ENCODE measurements at regions not wholly inside any gene's neighbourhood (a gene's known extent, or its start where the extent isn't known, plus 50 kb on each side); places are given as distances from the start of the nearest gene placed in this dataset.

GRCh38 chr3:182067423-182067822, 355.7 kb downstream of the SOX2 start (continued):
- no peak for TF ChIP-seq EGR1 (IDR thresholded peaks at IDR 0.05; ENCODE audit: low read depth in 2 of 2)
- TF ChIP-seq, protein P1, sequence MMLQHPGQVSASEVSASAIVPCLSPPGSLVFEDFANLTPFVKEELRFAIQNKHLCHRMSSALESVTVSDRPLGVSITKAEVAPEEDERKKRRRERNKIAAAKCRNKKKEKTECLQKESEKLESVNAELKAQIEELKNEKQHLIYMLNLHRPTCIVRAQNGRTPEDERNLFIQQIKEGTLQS (IDR thresholded peaks at IDR 0.05) = no peak
- no peak for TF ChIP-seq MAX (IDR thresholded peaks at IDR 0.05)
- TF ChIP-seq FOXA2 (IDR thresholded peaks at IDR 0.05) = no peak
- TF ChIP-seq, protein P2, sequence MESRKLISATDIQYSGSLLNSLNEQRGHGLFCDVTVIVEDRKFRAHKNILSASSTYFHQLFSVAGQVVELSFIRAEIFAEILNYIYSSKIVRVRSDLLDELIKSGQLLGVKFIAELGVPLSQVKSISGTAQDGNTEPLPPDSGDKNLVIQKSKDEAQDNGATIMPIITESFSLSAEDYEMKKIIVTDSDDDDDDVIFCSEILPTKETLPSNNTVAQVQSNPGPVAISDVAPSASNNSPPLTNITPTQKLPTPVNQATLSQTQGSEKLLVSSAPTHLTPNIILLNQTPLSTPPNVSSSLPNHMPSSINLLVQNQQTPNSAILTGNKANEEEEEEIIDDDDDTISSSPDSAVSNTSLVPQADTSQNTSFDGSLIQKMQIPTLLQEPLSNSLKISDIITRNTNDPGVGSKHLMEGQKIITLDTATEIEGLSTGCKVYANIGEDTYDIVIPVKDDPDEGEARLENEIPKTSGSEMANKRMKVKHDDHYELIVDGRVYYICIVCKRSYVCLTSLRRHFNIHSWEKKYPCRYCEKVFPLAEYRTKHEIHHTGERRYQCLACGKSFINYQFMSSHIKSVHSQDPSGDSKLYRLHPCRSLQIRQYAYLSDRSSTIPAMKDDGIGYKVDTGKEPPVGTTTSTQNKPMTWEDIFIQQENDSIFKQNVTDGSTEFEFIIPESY (IDR thresholded peaks at IDR 0.05) = no peak

DNA sequence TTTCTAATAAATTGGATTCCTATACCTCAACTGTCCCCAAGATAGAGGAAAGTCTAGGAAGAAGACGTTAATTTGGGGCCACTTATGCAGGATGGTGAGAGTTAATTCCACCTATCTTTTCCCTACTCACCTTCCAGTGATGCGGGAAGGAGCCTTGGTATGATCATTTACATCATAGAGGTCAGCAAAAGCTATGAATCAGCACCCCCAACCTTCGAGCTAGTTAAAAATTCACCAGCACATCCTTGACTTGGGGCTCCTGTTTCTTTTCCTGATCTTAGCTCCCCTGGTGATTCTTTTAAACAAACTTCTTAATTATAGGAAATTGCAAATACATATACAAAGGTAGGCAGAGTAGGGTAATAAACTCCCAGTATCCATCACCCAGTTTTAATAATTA, 366.6 kb downstream of the SOX2 start:
- Histone ChIP-seq H3K4me3 (ENCODE audit: low read depth in 1 of 3, low read length in 3 of 3) (no peak overlapping the region), H3K4me1 (ENCODE audit: control insufficient read depth in 4 of 4, insufficient read depth in 4 of 4, low read length in 3 of 4) (no peaks in the 10 kb centered on the region), H3K36me3 (ENCODE audit: control insufficient read depth in 4 of 4, insufficient read depth in 3 of 4, low read depth in 1 of 4, low read length in 3 of 4) (no peaks in the 10 kb centered on the region), H3K9me3 (ENCODE audit: control insufficient read depth in 4 of 4, low read length in 3 of 4) (no peaks in the 10 kb centered on the region), H3K9ac (ENCODE audit: low read depth in 1 of 2, low read length in 2 of 2) (no peak overlapping the region), H3K27me3 (ENCODE audit: control insufficient read depth in 4 of 4, insufficient read depth in 4 of 4, low read length in 3 of 4) (peaks cover 0 to 5% (median 0%) of the 10 kb centered on the region in 4 donors), H3K27ac (ENCODE audit: low read depth in 1 of 2, low read length in 2 of 2) (no peak overlapping the region)
- 51% methylated on average over 3 of the region's 3 CpGs for WGBS
- no peak for TF ChIP-seq CTCF (IDR thresholded peaks at IDR 0.05; ENCODE audit: low read depth, low read length, missing input control)
- TF ChIP-seq, protein P2 (IDR thresholded peaks at IDR 0.05) = no peak
- no peak for TF ChIP-seq FOXA1 (IDR thresholded peaks at IDR 0.05)
- no peak for TF ChIP-seq JUND (IDR thresholded peaks at IDR 0.05)
- no peak for TF ChIP-seq MAX (IDR thresholded peaks at IDR 0.05)
- TF ChIP-seq FOXA2 (IDR thresholded peaks at IDR 0.05) = no peak
- no peak for TF ChIP-seq EGR1 (IDR thresholded peaks at IDR 0.05; ENCODE audit: low read depth in 2 of 2)
- no peak for TF ChIP-seq NR2F2 (IDR thresholded peaks at IDR 0.05)
- no peak for TF ChIP-seq TAF1 (conservative IDR thresholded peaks at IDR 0.05)
- TF ChIP-seq, protein P1 (IDR thresholded peaks at IDR 0.05) = no peak
- no peak for TF ChIP-seq RXRA (IDR thresholded peaks at IDR 0.05)
- TF ChIP-seq HNF4G (IDR thresholded peaks at IDR 0.05) = no peak
- DNase-seq (ENCODE audit: low spot score) = no peak

DNA sequence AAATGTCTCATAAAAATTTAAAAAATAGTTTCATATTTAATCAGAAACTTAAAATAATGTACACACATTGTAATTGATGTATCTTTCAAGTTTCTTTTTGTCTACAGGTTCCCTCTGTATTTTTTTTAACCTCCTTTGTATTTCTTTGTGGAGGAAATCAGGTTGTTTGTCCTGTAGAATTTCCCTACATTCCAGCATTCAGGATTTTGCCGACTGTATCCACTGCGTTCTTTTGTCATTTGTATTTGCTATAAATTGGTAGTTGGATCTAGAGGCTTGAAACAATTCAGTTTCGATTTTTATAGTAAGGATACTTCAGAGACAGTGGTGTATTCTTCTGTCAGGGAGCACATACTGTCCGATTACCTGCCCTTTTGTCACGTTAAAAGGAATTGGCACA, 367.2 kb downstream of the SOX2 start:
- Histone ChIP-seq H3K27ac (ENCODE audit: low read depth in 1 of 2, low read length in 2 of 2) (no peak overlapping the region), H3K27me3 (ENCODE audit: control insufficient read depth in 4 of 4, insufficient read depth in 4 of 4, low read length in 3 of 4) (peaks cover 0 to 5% (median 0%) of the 10 kb centered on the region in 4 donors), H3K36me3 (ENCODE audit: control insufficient read depth in 4 of 4, insufficient read depth in 3 of 4, low read depth in 1 of 4, low read length in 3 of 4) (no peaks in the 10 kb centered on the region), H3K9ac (ENCODE audit: low read depth in 1 of 2, low read length in 2 of 2) (no peak overlapping the region), H3K9me3 (ENCODE audit: control insufficient read depth in 4 of 4, low read length in 3 of 4) (no peaks in the 10 kb centered on the region), H3K4me3 (ENCODE audit: low read depth in 1 of 3, low read length in 3 of 3) (no peak overlapping the region), H3K4me1 (ENCODE audit: control insufficient read depth in 4 of 4, insufficient read depth in 4 of 4, low read length in 3 of 4) (no peaks in the 10 kb centered on the region)
- WGBS = 71% methylated on average over 5 of the region's 5 CpGs
- DNase-seq (ENCODE audit: low spot score) = no peak
- TF ChIP-seq, protein P1 (IDR thresholded peaks at IDR 0.05) = no peak
- TF ChIP-seq NR2F2 (IDR thresholded peaks at IDR 0.05) = no peak
- no peak for TF ChIP-seq REST (IDR thresholded peaks at IDR 0.05)
- TF ChIP-seq TAF1 (conservative IDR thresholded peaks at IDR 0.05) = no peak
- no peak for TF ChIP-seq HNF4G (IDR thresholded peaks at IDR 0.05)
- TF ChIP-seq FOXA1 (IDR thresholded peaks at IDR 0.05) = no peak
- TF ChIP-seq EGR1 (IDR thresholded peaks at IDR 0.05; ENCODE audit: low read depth in 2 of 2) = no peak
- TF ChIP-seq MAX (IDR thresholded peaks at IDR 0.05) = no peak
- no peak for TF ChIP-seq HNF4A (conservative IDR thresholded peaks at IDR 0.05)
- TF ChIP-seq JUND (IDR thresholded peaks at IDR 0.05) = no peak
- no peak for TF ChIP-seq YY1 (IDR thresholded peaks at IDR 0.05)
- TF ChIP-seq SP1 (IDR thresholded peaks at IDR 0.05) = no peak
- TF ChIP-seq FOXA2 (IDR thresholded peaks at IDR 0.05) = no peak
- no peak for TF ChIP-seq RXRA (IDR thresholded peaks at IDR 0.05)
- TF ChIP-seq GABPA (IDR thresholded peaks at IDR 0.05 in 1 of 2, conservative IDR thresholded peaks at IDR 0.05 in 1 of 2) = no peak
